GM19324 (cell line): ENCODE measurements at regions not wholly inside any gene's neighbourhood (a gene's known extent, or its start where the extent isn't known, plus 50 kb on each side); places are given as distances from the start of the nearest gene placed in this dataset.

Experiments used
- ATAC-seq: cut with Tn5 transposase; IDR thresholded peaks from one replicate; pipeline ENCODE4 v1.9.1; 2021; ENCODE audit warnings: mild to moderate bottlenecking, moderate library complexity; ENCODE audit not compliant: unreplicated experiment, low FRiP score

GRCh38 chr2:217293607-217294006 is 433.7 kb upstream of the TNP1 start:
- no peak for ATAC-seq

- no peak for ATAC-seq
These were observed 433.2 kb upstream of the TNP1 start for GRCh38 chr2:217293046-217293445.

GRCh38 chr2:217291259-217291658 is 431.4 kb upstream of the TNP1 start:
- no peak for ATAC-seq

- no peak for ATAC-seq
These were observed 430.6 kb upstream of the TNP1 start for GRCh38 chr2:217290467-217290866.

GRCh38 chr2:217289907-217290280 is 430.0 kb upstream of the TNP1 start:
- ATAC-seq = no peak

- ATAC-seq = no peak
These were observed 429.5 kb upstream of the TNP1 start for GRCh38 chr2:217289177-217289906.

- no peak for ATAC-seq
These were observed 428.7 kb upstream of the TNP1 start for GRCh38 chr2:217288472-217289063.

GRCh38 chr2:217286833-217287232 is 427.0 kb upstream of the TNP1 start:
- no peak for ATAC-seq

- ATAC-seq = no peak
These were observed 426.1 kb upstream of the TNP1 start for GRCh38 chr2:217285926-217286325.

- ATAC-seq = no peak
These were observed 423.6 kb upstream of the TNP1 start for GRCh38 chr2:217283460-217283859.

GRCh38 chr2:217282531-217282930 is 422.7 kb upstream of the TNP1 start:
- ATAC-seq = no peak

- ATAC-seq = no peak
These were observed 419.7 kb upstream of the TNP1 start for GRCh38 chr2:217279556-217279955.

- no peak for ATAC-seq
These were observed 419.3 kb upstream of the TNP1 start for GRCh38 chr2:217279140-217279539.

- no peak for ATAC-seq
These were observed 418.0 kb upstream of the TNP1 start for GRCh38 chr2:217277646-217278398.

GRCh38 chr2:217276433-217276832 is 416.6 kb upstream of the TNP1 start:
- no peak for ATAC-seq

GRCh38 chr2:217275091-217275490 is 415.2 kb upstream of the TNP1 start:
- no peak for ATAC-seq

GRCh38 chr2:217274578-217274977 is 414.7 kb upstream of the TNP1 start:
- no peak for ATAC-seq

- ATAC-seq = no peak
These were observed 414.0 kb upstream of the TNP1 start for GRCh38 chr2:217273851-217274250.

- no peak for ATAC-seq
These were observed 413.3 kb upstream of the TNP1 start for GRCh38 chr2:217273162-217273561.

GRCh38 chr2:217271813-217272212 is 411.9 kb upstream of the TNP1 start:
- no peak for ATAC-seq

- ATAC-seq = no peak
These were observed 410.7 kb upstream of the TNP1 start for GRCh38 chr2:217270485-217271121.
